ENCODE measurements at regions not wholly inside any gene's neighbourhood (a gene's known extent, or its start where the extent isn't known, plus 50 kb on each side); places are given as distances from the start of the nearest gene placed in this dataset.
A peak's percentile ranks its signal among the peaks of the same experiment; 100 is the strongest.

- no peak for TF ChIP-seq CTCF (IDR thresholded peaks at IDR 0.05; ENCODE audit: low read depth, low read length)
- H3K27ac ChIP-seq, result no peak overlapping the region
Measured at GRCh38 chr18:40911041-40911440, 1044.0 kb upstream of the PIK3C3 start.

GRCh38 chr18:40907842-40908241, 1047.2 kb upstream of the PIK3C3 start:
- Histone ChIP-seq H3K27me3 (no peaks in the 10 kb centered on the region), H3K4me3 (no peak overlapping the region), H3K9me3 (ENCODE audit: low read depth) (no peaks in the 10 kb centered on the region), H3K4me1 (ENCODE audit: low read depth) (peaks cover 3% of the 10 kb centered on the region), H3K27ac (no peak overlapping the region), H3K36me3 (no peaks in the 10 kb centered on the region)
- peak in 1 of 2 donors; percentile 20 for DNase-seq (ENCODE audit: low read depth in 1 of 2, low spot score in 1 of 2)
- TF ChIP-seq CTCF (IDR thresholded peaks at IDR 0.05; ENCODE audit: low read depth, low read length), result no peak

More at GRCh38 chr18:40911041-40911440, 1044.0 kb upstream of the PIK3C3 start:
- Histone ChIP-seq H3K36me3 (no peaks in the 10 kb centered on the region), H3K27me3 (no peaks in the 10 kb centered on the region), H3K4me1 (ENCODE audit: low read depth) (peaks cover 3% of the 10 kb centered on the region), H3K9me3 (ENCODE audit: low read depth) (no peaks in the 10 kb centered on the region), H3K4me3 (no peak overlapping the region)
- no peak for DNase-seq (ENCODE audit: low read depth in 1 of 2, low spot score in 1 of 2)

- Histone ChIP-seq H3K4me3 (no peak overlapping the region), H3K9me3 (ENCODE audit: low read depth) (no peaks in the 10 kb centered on the region), H3K4me1 (ENCODE audit: low read depth) (peaks cover 3% of the 10 kb centered on the region), H3K36me3 (no peaks in the 10 kb centered on the region), H3K27ac (no peak overlapping the region), H3K27me3 (no peaks in the 10 kb centered on the region)
- no peak for TF ChIP-seq CTCF (IDR thresholded peaks at IDR 0.05; ENCODE audit: low read depth, low read length)
- DNase-seq (ENCODE audit: low read depth in 1 of 2, low spot score in 1 of 2), result no peak
Measured at GRCh38 chr18:40904295-40904694, 1050.7 kb upstream of the PIK3C3 start.

- Histone ChIP-seq H3K27ac (no peak overlapping the region), H3K27me3 (no peaks in the 10 kb centered on the region), H3K4me1 (ENCODE audit: low read depth) (peaks cover under 1% of the 10 kb centered on the region), H3K4me3 (no peak overlapping the region), H3K36me3 (no peaks in the 10 kb centered on the region), H3K9me3 (ENCODE audit: low read depth) (no peaks in the 10 kb centered on the region)
- no peak for DNase-seq (ENCODE audit: low read depth in 1 of 2, low spot score in 1 of 2)
- no peak for TF ChIP-seq CTCF (IDR thresholded peaks at IDR 0.05; ENCODE audit: low read depth, low read length)
Measured at GRCh38 chr18:40902436-40902835, 1052.6 kb upstream of the PIK3C3 start.

- DNase-seq (ENCODE audit: low read depth in 1 of 2, low spot score in 1 of 2), result no peak
Measured at GRCh38 chr18:40897884-40898283, 1057.2 kb upstream of the PIK3C3 start.

More at GRCh38 chr18:40897884-40898283, 1057.2 kb upstream of the PIK3C3 start:
- Histone ChIP-seq H3K4me1 (ENCODE audit: low read depth) (no peaks in the 10 kb centered on the region), H3K36me3 (no peaks in the 10 kb centered on the region), H3K4me3 (no peak overlapping the region), H3K27ac (no peak overlapping the region), H3K9me3 (ENCODE audit: low read depth) (no peaks in the 10 kb centered on the region), H3K27me3 (no peaks in the 10 kb centered on the region)
- TF ChIP-seq CTCF (IDR thresholded peaks at IDR 0.05; ENCODE audit: low read depth, low read length), result no peak

Data from cardiac muscle cell (in vitro differentiated cells and primary cell).